CD4-positive, CD25-positive, alpha-beta regulatory T cell (primary cell): ENCODE measurements at regions not wholly inside any gene's neighbourhood (a gene's known extent, or its start where the extent isn't known, plus 50 kb on each side); places are given as distances from the start of the nearest gene placed in this dataset.
"Not testable (repeated sequence)": the region's sequence is repeated elsewhere in the genome, so short reads cannot be mapped to it uniquely, and the experiment has no call there.

ENCODE experiments used
- ATAC-seq, 2 donors: fragments of 150-1000 bp; cut with Tn5 transposase; one replicate each; pipeline ENCODE4 v1.10.0; 2021; ENCODE audit warnings: low read depth in 2 of 2, moderate number of reproducible peaks in 2 of 2, moderate library complexity in 1 of 2
- DNase-seq, 3 donors: peaks; one replicate each; pipeline versions ENCODE4 v3.0.0 to v3.0.0-alpha.2; 2012 to 2022; ENCODE audit warnings: mixed read lengths in 1 of 3
- H3K27ac ChIP-seq: one replicate; pipeline ENCODE4 v1.7.0; 2013; ENCODE audit warnings: mild to moderate bottlenecking, low read length; ENCODE audit not compliant: insufficient read depth, poor library complexity, severe bottlenecking
- H3K27me3 ChIP-seq: one replicate; pipeline ENCODE4 v1.7.0; 2013; ENCODE audit warnings: low read length; ENCODE audit not compliant: control insufficient read depth, insufficient read depth
- H3K36me3 ChIP-seq: one replicate; pipeline ENCODE4 v1.7.0; 2013; ENCODE audit warnings: mild to moderate bottlenecking, low read length, moderate library complexity; ENCODE audit not compliant: control insufficient read depth, insufficient read depth
- H3K4me1 ChIP-seq: 2 replicates; pipeline ENCODE4 v1.7.0; 2013; ENCODE audit warnings: mild to moderate bottlenecking, low read length; ENCODE audit not compliant: insufficient read depth, control insufficient read depth, poor library complexity, severe bottlenecking
- H3K4me3 ChIP-seq: one replicate; pipeline ENCODE4 v1.7.0; 2013; ENCODE audit warnings: low read depth, mild to moderate bottlenecking, low read length, moderate library complexity
- H3K9me3 ChIP-seq, 2 experiments: 1 replicate in 1 of 2; 2 replicates in 1 of 2; pipeline ENCODE4 v1.7.0; 2013; ENCODE audit warnings: low read length in 2 of 2, mild to moderate bottlenecking in 1 of 2, moderate library complexity in 1 of 2; ENCODE audit not compliant: control insufficient read depth in 2 of 2
- H3K27ac Mint-ChIP-seq, 3 donors: one replicate each; pipeline ENCODE4 v1.8.0; 2020 to 2022; ENCODE audit warnings: mild to moderate bottlenecking in 3 of 3, mixed read lengths in 3 of 3, moderate library complexity in 2 of 3
- H3K27me3 Mint-ChIP-seq: one replicate; pipeline ENCODE4 v1.8.0; 2022; ENCODE audit warnings: mild to moderate bottlenecking, mixed read lengths
- H3K36me3 Mint-ChIP-seq: one replicate; pipeline ENCODE4 v1.8.0; 2020; ENCODE audit warnings: mixed read lengths
- H3K4me1 Mint-ChIP-seq, 4 donors: one replicate each; pipeline ENCODE4 v1.8.0; 2020 to 2022; ENCODE audit warnings: mixed read lengths in 4 of 4, mild to moderate bottlenecking in 1 of 4
- H3K4me3 Mint-ChIP-seq, 4 donors: one replicate each; pipeline ENCODE4 v1.8.0; 2020 to 2022; ENCODE audit warnings: mild to moderate bottlenecking in 4 of 4, mixed read lengths in 4 of 4, moderate library complexity in 3 of 4
- H3K9me3 Mint-ChIP-seq, 7 donors: one replicate each; pipeline ENCODE4 v1.8.0; 2020 to 2022; ENCODE audit warnings: mixed read lengths in 7 of 7, mild to moderate bottlenecking in 3 of 7, moderate library complexity in 2 of 7

DNA sequence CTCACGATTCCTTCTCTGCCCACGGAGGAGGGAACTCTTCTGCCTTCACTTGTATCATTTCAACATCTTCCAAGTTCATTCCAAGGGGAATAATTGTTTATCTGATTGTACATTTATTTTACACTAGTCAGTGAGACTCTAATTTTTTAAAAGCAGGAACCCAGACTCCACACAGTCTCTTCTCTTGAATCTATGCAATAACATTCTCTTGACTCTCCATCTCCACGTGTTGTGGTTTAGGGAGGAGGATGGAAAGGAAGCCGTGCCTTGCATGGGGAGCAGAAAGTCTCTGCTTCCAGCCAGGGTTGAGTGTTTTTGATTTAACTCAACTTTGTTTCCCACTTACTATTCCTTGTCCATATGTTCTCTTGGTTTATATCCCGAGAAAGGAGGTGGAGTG lies 131.1 kb upstream of the RIOK3 start:
- Mint-ChIP-seq H3K27ac (no peak overlapping the region), H3K9me3 (peaks cover 0 to 6% (median 0%) of the 10 kb centered on the region in 7 donors), H3K27me3 (no peaks in the 10 kb centered on the region), H3K36me3 (peaks cover 7% of the 10 kb centered on the region), H3K4me1 (peaks cover 0 to 4% (median 0%) of the 10 kb centered on the region in 4 donors), H3K4me3 (no peak overlapping the region)
- no peaks in the 10 kb centered on the region for H3K36me3 ChIP-seq
- H3K4me1 ChIP-seq = no peaks in the 10 kb centered on the region
- H3K27me3 ChIP-seq = no peaks in the 10 kb centered on the region
- DNase-seq = no peak
- no peak overlapping the region for H3K4me3 ChIP-seq
- no peaks in the 10 kb centered on the region for H3K9me3 ChIP-seq
- H3K27ac ChIP-seq = no peak overlapping the region
- ATAC-seq = no peak

DNA sequence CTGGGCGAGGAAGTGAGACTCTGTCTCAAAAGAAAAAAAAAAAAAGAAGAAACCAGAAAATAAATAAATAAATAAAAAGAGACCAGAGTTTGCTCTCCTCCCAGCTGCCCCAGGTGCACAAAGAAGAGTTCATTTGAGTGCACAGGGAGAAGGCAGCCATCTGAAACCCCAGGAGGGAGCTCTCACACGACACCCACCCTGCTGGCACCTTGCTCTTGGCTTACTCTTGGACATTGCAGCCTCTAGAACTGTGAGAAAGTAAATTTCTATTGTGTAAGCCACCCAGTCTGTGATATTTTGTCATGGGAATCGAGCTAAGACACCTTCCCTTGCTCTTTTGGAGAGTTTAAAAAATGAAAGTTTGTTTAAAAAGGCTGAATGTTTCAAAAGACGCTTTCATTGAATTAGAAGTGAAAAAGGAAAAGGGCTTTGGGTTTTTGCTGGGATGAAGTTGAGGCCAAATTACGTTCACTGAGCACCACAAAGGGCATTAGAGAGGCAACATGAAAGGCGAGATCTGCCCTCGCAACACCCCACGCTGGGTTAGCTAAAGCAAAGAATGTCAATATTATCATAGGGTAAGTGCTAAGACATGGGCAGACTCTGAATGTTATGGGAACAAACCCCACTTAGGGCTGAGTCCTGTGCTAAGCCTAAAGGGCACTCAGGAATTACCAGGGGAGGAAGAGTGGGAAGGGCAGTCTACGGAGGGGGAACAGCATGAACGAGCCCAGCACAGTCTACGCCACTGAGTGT lies 128.9 kb upstream of the RIOK3 start:
- Histone ChIP-seq H3K9me3 (no peaks in the 10 kb centered on the region), H3K4me1 (no peaks in the 10 kb centered on the region), H3K27ac (no peak overlapping the region), H3K4me3 (no peak overlapping the region), H3K36me3 (no peaks in the 10 kb centered on the region), H3K27me3 (no peaks in the 10 kb centered on the region)
- peaks cover 13% of the 10 kb centered on the region for H3K36me3 Mint-ChIP-seq
- H3K4me1 Mint-ChIP-seq = no peaks in the 10 kb centered on the region
- no peak overlapping the region for H3K27ac Mint-ChIP-seq
- H3K4me3 Mint-ChIP-seq = no peak overlapping the region
- H3K9me3 Mint-ChIP-seq = peaks cover 0 to 8% (median 0%) of the 10 kb centered on the region in 7 donors
- no peak for DNase-seq
- H3K27me3 Mint-ChIP-seq = no peaks in the 10 kb centered on the region
- ATAC-seq = no peak

DNA sequence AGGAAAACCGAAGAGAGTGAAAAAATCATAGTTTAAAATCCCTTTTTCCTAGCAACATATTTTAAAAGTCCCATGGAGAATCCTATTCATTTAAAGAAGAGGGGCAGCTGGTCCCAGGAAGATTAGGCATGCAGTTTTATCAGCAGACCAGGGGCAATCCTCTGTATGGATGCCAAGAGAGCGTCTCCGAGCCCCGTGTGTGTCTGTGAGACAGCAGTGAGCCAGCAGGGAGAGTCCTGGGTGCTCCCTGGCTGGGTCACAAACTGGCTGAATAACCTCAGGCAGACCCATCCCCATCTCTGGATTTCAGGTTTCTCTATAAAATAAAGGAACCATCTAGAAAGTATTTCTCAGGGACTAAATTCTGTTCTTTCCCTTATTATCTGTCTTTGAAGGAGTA lies 128.2 kb upstream of the RIOK3 start:
- H3K27ac ChIP-seq = no peak overlapping the region
- H3K4me3 ChIP-seq = no peak overlapping the region
- H3K27me3 ChIP-seq = no peaks in the 10 kb centered on the region
- Mint-ChIP-seq H3K9me3 (peaks cover 0 to 10% (median 0%) of the 10 kb centered on the region in 7 donors), H3K4me3 (no peak overlapping the region), H3K4me1 (no peaks in the 10 kb centered on the region), H3K36me3 (peaks cover 20% of the 10 kb centered on the region), H3K27ac (no peak overlapping the region), H3K27me3 (no peaks in the 10 kb centered on the region)
- ATAC-seq = no peak
- no peaks in the 10 kb centered on the region for H3K36me3 ChIP-seq
- no peak for DNase-seq
- no peaks in the 10 kb centered on the region for H3K4me1 ChIP-seq
- no peaks in the 10 kb centered on the region for H3K9me3 ChIP-seq

DNA sequence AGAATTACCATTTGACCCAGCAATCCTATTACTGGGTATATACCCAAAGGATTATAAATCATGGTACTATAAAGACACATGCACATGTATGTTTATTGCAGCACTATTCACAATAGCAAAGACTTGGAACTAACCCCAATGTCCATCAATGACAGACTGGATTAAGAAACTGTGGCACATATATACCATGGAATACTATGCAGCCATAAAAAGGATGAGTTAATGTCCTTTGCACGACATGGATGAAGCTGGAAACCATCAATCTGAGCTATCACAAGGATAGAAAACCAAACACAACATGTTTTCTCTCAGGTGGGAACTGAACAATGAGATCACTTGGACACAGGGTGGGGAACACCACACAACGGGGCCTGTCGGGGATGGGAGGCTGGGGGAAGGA lies 123.4 kb upstream of the RIOK3 start:
- peaks cover 0 to 12% (median 0%) of the 10 kb centered on the region in 7 donors for H3K9me3 Mint-ChIP-seq
- H3K4me1 ChIP-seq, H3K27ac Mint-ChIP-seq, H3K27me3 ChIP-seq, H3K36me3 ChIP-seq, H3K27ac ChIP-seq, H3K4me3 Mint-ChIP-seq, H3K27me3 Mint-ChIP-seq, H3K4me3 ChIP-seq, H3K9me3 ChIP-seq, ATAC-seq, DNase-seq, H3K4me1 Mint-ChIP-seq: not testable (repeated sequence)
- H3K36me3 Mint-ChIP-seq = peaks cover 17% of the 10 kb centered on the region

DNA sequence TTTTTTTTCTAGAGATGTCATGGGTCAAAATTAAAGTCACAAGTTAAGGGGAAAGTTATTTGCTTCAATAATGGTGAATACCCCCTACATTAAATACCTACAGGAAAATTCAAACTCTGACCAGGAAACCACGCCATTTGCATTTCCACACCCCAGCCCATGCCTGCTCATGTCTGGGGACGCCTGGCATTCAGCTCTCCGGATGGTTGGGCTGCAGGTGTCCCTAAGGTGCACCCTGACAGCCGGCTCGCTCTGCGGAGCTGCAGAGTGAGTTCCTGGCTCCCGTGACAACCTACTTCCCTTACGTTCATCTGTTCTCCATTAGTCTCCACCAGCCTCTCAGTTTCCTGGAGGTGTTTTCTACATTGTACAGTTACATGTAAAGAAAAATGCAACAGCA lies 122.7 kb upstream of the RIOK3 start:
- no peak for ATAC-seq
- Histone ChIP-seq H3K27ac (no peak overlapping the region), H3K27me3 (no peaks in the 10 kb centered on the region), H3K4me3 (no peak overlapping the region), H3K4me1 (no peaks in the 10 kb centered on the region), H3K36me3 (no peaks in the 10 kb centered on the region), H3K9me3 (no peaks in the 10 kb centered on the region)
- no peak overlapping the region for H3K4me3 Mint-ChIP-seq
- no peak overlapping the region for H3K27ac Mint-ChIP-seq
- H3K36me3 Mint-ChIP-seq = peaks cover 17% of the 10 kb centered on the region
- no peaks in the 10 kb centered on the region for H3K4me1 Mint-ChIP-seq
- no peak for DNase-seq
- no peaks in the 10 kb centered on the region for H3K27me3 Mint-ChIP-seq
- peaks cover 0 to 12% (median 0%) of the 10 kb centered on the region in 7 donors for H3K9me3 Mint-ChIP-seq

DNA sequence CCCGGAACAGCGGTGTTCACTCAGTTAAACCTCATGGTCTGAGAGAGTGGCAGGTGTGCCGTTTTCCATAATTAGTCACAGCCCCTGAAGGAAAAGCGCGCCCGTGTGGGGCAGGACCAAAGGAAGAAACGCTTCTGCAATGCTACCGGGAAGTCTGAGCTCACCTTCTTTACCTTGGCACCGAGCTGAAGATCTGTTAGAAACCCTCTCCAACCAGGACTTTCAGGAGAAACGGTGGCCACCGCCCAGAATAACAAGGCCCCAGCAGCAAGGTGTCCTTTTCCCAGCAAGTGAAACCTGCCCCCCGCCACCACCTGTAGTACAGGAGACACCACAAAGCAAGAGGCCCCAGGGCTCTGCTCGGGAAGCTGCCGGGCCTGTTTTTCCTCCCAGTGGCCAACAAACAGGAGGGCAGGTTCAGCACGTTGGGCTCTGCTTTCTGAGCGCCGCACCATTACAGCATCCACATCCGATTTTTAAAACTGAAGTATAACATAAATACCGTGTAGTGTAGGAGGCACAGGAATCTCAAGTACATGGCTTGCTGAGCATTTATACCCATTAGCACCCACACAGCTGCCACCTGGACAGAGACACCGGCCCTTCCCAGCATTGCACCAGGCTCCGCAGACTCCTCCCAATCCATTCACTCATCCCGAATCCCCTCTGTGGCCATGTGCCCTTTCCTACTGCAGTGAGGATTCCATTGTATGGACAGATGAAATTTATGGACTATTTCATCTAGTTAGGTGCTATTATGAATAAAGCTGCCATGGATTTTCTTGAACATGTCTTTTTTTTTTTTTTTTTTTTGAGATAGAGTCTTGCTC lies 121.8 kb upstream of the RIOK3 start:
- peaks cover 21% of the 10 kb centered on the region for H3K36me3 Mint-ChIP-seq
- H3K36me3 ChIP-seq = no peaks in the 10 kb centered on the region
- no peaks in the 10 kb centered on the region for H3K27me3 Mint-ChIP-seq
- H3K9me3 ChIP-seq = no peaks in the 10 kb centered on the region
- H3K4me1 ChIP-seq = no peaks in the 10 kb centered on the region
- H3K4me3 Mint-ChIP-seq = no peak overlapping the region
- ATAC-seq (no peak), DNase-seq (no peak)
- H3K4me1 Mint-ChIP-seq = no peaks in the 10 kb centered on the region
- H3K27ac ChIP-seq = no peak overlapping the region
- peaks cover 0 to 10% (median 0%) of the 10 kb centered on the region in 7 donors for H3K9me3 Mint-ChIP-seq
- no peaks in the 10 kb centered on the region for H3K27me3 ChIP-seq
- H3K4me3 ChIP-seq = no peak overlapping the region
- no peak overlapping the region for H3K27ac Mint-ChIP-seq

DNA sequence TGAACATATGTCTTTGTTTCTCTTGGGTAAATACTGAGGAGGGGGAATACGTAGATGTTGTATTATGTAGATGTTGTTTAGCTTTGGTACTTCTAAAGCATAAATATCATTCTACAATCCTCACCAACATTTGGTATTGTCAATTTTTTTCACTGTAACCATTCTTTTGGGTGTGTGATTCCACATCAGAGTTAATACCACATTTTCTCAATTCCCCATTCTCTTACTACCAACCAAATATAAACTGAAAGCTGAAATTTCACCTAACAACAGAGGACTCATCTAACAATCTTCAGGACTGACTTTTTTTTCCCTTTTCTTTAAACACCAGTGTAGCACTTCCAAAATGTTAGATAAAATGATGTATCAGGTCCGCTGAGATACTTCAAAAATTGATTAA lies 120.7 kb upstream of the RIOK3 start:
- Mint-ChIP-seq H3K9me3 (peaks cover 0 to 5% (median 0%) of the 10 kb centered on the region in 7 donors), H3K36me3 (peaks cover 18% of the 10 kb centered on the region), H3K4me1 (no peaks in the 10 kb centered on the region)

More for the DNA sequence above, 120.7 kb upstream of the RIOK3 start:
- H3K4me3 ChIP-seq = no peak overlapping the region
- no peak for ATAC-seq
- no peaks in the 10 kb centered on the region for H3K36me3 ChIP-seq
- Mint-ChIP-seq H3K4me3 (no peak overlapping the region), H3K27ac (no peak overlapping the region), H3K27me3 (no peaks in the 10 kb centered on the region)
- H3K27me3 ChIP-seq = no peaks in the 10 kb centered on the region
- no peaks in the 10 kb centered on the region for H3K9me3 ChIP-seq
- no peaks in the 10 kb centered on the region for H3K4me1 ChIP-seq
- H3K27ac ChIP-seq = no peak overlapping the region
- no peak for DNase-seq
